OCI-LY7 (cell line): ENCODE measurements at regions not wholly inside any gene's neighbourhood (a gene's known extent, or its start where the extent isn't known, plus 50 kb on each side); places are given as distances from the start of the nearest gene placed in this dataset.

Source experiments
- BruUV-seq: library from RNA; stranded (reverse); fragments of 400-500 nt; replicated peaks from 2 replicates; lab custom pipeline; 2021; lab: Mats Ljungman, UMichigan
- CTCF ChIA-PET: fragments of 300-600 bp; sonication (Branson Sonifier 250); formaldehyde crosslinking; loops from one replicate; lab custom pipeline; 2022; ENCODE audit warnings: antibody characterized with exemption; ENCODE audit not compliant: unreplicated experiment; lab: Charles Lee
- POLR2A ChIA-PET: fragments of 300-600 bp; sonication (Branson Sonifier 250); formaldehyde crosslinking; loops from one replicate; lab custom pipeline; 2022; ENCODE audit warnings: antibody characterized with exemption; lab: Charles Lee
- DNase-seq: peaks from one replicate; pipeline ENCODE4 v3.0.0-alpha.2; 2015; ENCODE audit warnings: low spot score
- H2AFZ ChIP-seq: fragments of 200-600 bp; sonication (generic), shearing (Covaris generic); 2 replicates; pipeline ENCODE4 v1.6.1; 2014; ENCODE audit warnings: mild to moderate bottlenecking, antibody characterized with exemption, low read length, moderate library complexity
- H3K27ac ChIP-seq: fragments of 200-600 bp; sonication (generic); 2 replicates; pipeline ENCODE4 v1.5.1; 2014; ENCODE audit warnings: mixed run types, low read depth, mild to moderate bottlenecking, moderate library complexity, low read length, inconsistent platforms; ENCODE audit not compliant: poor library complexity, severe bottlenecking
- H3K36me3 ChIP-seq: fragments of 200-600 bp; sonication (generic); 2 replicates; pipeline ENCODE4 v1.6.1; 2014; ENCODE audit warnings: mild to moderate bottlenecking, antibody characterized with exemption, low read length, moderate library complexity, mixed read lengths; ENCODE audit not compliant: insufficient read depth
- H3K4me1 ChIP-seq: fragments of 200-600 bp; sonication (generic); 2 replicates; pipeline ENCODE4 v1.5.1; 2014; ENCODE audit warnings: mild to moderate bottlenecking, low read length; ENCODE audit not compliant: insufficient read depth, poor library complexity, severe bottlenecking
- H3K4me2 ChIP-seq: fragments of 200-600 bp; sonication (generic); 2 replicates; pipeline ENCODE4 v1.6.1; 2014; ENCODE audit warnings: mild to moderate bottlenecking, low read length
- H3K4me3 ChIP-seq: fragments of 200-600 bp; sonication (generic); 2 replicates; pipeline ENCODE4 v1.5.1; 2014; ENCODE audit warnings: mild to moderate bottlenecking, low read depth, low read length; ENCODE audit not compliant: poor library complexity, severe bottlenecking
- H3K79me2 ChIP-seq: fragments of 200-600 bp; sonication (generic); 2 replicates; pipeline ENCODE4 v1.6.1; 2016; ENCODE audit warnings: low read depth, mild to moderate bottlenecking, low read length, moderate library complexity, mixed read lengths; ENCODE audit not compliant: insufficient read depth
- H3K9me2 ChIP-seq: fragments of 200-600 bp; sonication (generic); 2 replicates; pipeline ENCODE4 v1.6.1; 2016; ENCODE audit warnings: mild to moderate bottlenecking, low read length, mixed read lengths; ENCODE audit not compliant: insufficient read depth
- H3K9me3 ChIP-seq: fragments of 200-600 bp; sonication (generic); 2 replicates; pipeline ENCODE4 v1.6.1; 2014; ENCODE audit warnings: mild to moderate bottlenecking, mixed run types, low read length, mixed read lengths
- H4K20me1 ChIP-seq: fragments of 200-600 bp; sonication (generic); 2 replicates; pipeline ENCODE4 v1.6.1; 2014; ENCODE audit warnings: mild to moderate bottlenecking, antibody characterized with exemption, low read length, moderate library complexity, mixed read lengths; ENCODE audit not compliant: insufficient read depth
- EZH2phosphoT487 ChIP-seq: fragments of 200-600 bp; sonication (generic); IDR thresholded peaks from 2 replicates; pipeline ENCODE4 v1.6.1; 2018; ENCODE audit warnings: low read depth, borderline replicate concordance, mild to moderate bottlenecking, mixed run types, antibody characterized with exemption, low read length, moderate library complexity, mixed read lengths
- intact Hi-C: fragments of 100-400 bp; cut with micrococcal nuclease; formaldehyde crosslinking; loops from one replicate; pipeline ENCODE4 v1.10.0; 2022; ENCODE audit not compliant: unreplicated experiment
- TF ChIP-seq, protein P1 (sequence below): fragments of 200-600 bp; sonication (generic); conservative IDR thresholded peaks from 2 replicates; pipeline ENCODE4 v1.5.1; 2014; ENCODE audit warnings: mild to moderate bottlenecking, antibody characterized with exemption, low read length, moderate library complexity, mixed read lengths

DNA sequence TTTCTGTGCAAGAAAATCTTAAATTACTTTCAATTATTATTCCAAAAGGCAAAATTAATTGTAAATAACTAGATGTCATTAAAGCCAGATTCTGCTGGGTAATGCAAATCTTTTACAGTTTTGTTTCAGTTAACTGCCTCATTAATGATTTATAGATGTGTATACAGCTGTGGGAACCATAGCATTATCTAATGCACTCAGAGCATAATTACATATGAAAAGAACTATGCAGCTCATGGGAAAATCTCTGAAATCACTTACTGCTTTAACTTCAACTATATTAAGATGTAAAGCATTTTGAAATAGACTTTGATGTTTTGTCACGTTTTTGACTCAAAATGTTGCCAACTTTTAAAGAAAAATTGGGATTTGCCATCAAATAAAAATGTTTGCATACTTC, 630.3 kb upstream of the KLHL4 start:
- POLR2A ChIA-PET: no interaction called here

DNA sequence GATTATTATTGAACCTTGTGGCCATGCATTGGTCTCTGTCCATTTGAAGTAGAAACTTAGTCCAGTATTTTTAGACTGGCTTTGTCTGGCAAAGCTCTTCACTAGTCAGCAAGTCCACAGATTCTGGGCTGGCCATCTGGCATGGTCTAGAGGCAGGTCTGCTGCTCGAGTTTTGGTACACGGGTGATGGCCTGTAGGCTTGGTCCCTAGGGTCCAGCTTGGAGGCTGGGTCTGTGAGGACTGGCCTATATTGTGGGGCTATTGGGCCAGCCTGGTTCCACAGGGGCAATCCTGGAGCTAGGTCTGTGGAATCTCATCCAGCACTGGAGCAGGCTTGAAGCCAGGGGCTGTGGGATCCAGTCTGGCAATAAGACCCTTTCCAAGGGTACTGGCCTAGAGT, 607.6 kb upstream of the KLHL4 start:
- Histone ChIP-seq H3K4me3 (no peak overlapping the region), H3K4me1 (no peaks in the 10 kb centered on the region), H3K9me2 (no peaks in the 10 kb centered on the region), H3K36me3 (no peaks in the 10 kb centered on the region), H2AFZ (no peak overlapping the region), H3K27ac (no peak overlapping the region), H3K4me2 (no peak overlapping the region), H3K9me3 (no peaks in the 10 kb centered on the region), H3K79me2 (no peaks in the 10 kb centered on the region), H4K20me1 (no peaks in the 10 kb centered on the region)
- BruUV-seq: no TSS peak
- ChIA-PET POLR2A (no interaction called here), CTCF (no interaction called here)
- intact Hi-C loops: no loop called here
- no peak for DNase-seq
- no peak for TF ChIP-seq EZH2phosphoT487
- TF ChIP-seq, protein P1, sequence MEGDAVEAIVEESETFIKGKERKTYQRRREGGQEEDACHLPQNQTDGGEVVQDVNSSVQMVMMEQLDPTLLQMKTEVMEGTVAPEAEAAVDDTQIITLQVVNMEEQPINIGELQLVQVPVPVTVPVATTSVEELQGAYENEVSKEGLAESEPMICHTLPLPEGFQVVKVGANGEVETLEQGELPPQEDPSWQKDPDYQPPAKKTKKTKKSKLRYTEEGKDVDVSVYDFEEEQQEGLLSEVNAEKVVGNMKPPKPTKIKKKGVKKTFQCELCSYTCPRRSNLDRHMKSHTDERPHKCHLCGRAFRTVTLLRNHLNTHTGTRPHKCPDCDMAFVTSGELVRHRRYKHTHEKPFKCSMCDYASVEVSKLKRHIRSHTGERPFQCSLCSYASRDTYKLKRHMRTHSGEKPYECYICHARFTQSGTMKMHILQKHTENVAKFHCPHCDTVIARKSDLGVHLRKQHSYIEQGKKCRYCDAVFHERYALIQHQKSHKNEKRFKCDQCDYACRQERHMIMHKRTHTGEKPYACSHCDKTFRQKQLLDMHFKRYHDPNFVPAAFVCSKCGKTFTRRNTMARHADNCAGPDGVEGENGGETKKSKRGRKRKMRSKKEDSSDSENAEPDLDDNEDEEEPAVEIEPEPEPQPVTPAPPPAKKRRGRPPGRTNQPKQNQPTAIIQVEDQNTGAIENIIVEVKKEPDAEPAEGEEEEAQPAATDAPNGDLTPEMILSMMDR: no peak

More for the DNA sequence above, 630.3 kb upstream of the KLHL4 start:
- BruUV-seq: no TSS peak
- TF ChIP-seq, protein P1: no peak
- no peak for TF ChIP-seq EZH2phosphoT487
- intact Hi-C loops: no loop called here
- Histone ChIP-seq H3K9me2 (no peaks in the 10 kb centered on the region), H3K4me3 (no peak overlapping the region), H3K9me3 (no peaks in the 10 kb centered on the region), H3K4me2 (no peak overlapping the region), H3K27ac (no peak overlapping the region), H3K79me2 (no peaks in the 10 kb centered on the region), H3K4me1 (no peaks in the 10 kb centered on the region), H3K36me3 (no peaks in the 10 kb centered on the region), H2AFZ (no peak overlapping the region), H4K20me1 (no peaks in the 10 kb centered on the region)
- CTCF ChIA-PET: no interaction called here
- no peak for DNase-seq

DNA sequence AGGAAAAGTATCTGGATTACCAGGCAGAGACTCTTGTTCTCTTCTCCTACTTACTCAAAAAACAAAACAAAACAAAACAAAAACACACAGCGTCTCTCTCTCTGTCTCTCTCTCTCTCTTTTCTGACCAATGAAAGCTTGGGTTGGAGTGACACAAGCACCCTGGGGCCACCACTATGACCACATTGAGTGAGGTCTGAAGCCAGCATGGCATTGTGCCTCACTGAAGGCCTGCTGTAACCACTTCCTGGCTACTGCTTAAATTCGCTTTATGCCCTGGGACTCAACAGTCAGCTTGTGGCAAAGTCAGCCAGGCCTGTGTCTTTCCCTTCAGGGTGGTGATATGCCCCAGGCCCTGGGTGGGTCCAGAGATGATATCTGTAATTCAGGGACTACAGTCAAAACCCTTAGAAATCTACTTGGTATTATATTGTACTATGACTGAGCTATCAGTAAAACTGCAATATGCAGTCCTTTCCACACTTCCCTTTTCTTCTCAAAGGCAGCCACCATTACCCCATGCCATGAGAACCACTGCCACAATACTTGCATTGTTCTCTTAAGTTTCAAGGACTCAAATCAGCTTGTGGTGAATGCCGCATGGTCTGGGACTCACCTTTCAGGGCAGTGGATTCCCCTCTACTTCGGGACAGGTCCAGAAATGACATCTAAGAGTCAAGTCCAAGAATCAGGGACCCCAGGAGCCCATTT, 606.8 kb upstream of the KLHL4 start:
- ChIA-PET CTCF (no interaction called here), POLR2A (no interaction called here)
- Histone ChIP-seq H4K20me1 (no peaks in the 10 kb centered on the region), H3K4me1 (no peaks in the 10 kb centered on the region), H3K9me2 (no peaks in the 10 kb centered on the region), H2AFZ (no peak overlapping the region), H3K27ac (no peak overlapping the region), H3K36me3 (no peaks in the 10 kb centered on the region), H3K4me3 (no peak overlapping the region), H3K9me3 (no peaks in the 10 kb centered on the region), H3K4me2 (no peak overlapping the region), H3K79me2 (no peaks in the 10 kb centered on the region)
- intact Hi-C loops: no loop called here
- no peak for TF ChIP-seq EZH2phosphoT487
- TF ChIP-seq, protein P1: no peak
- DNase-seq: no peak
- no TSS peak for BruUV-seq
